GM18508 (cell line): ENCODE measurements at regions not wholly inside any gene's neighbourhood (a gene's known extent, or its start where the extent isn't known, plus 50 kb on each side); places are given as distances from the start of the nearest gene placed in this dataset.

ENCODE experiments used
- ATAC-seq: cut with Tn5 transposase; IDR thresholded peaks from one replicate; pipeline ENCODE4 v1.9.1; 2021; ENCODE audit warnings: moderate number of reproducible peaks; ENCODE audit not compliant: insufficient read depth, unreplicated experiment

DNA sequence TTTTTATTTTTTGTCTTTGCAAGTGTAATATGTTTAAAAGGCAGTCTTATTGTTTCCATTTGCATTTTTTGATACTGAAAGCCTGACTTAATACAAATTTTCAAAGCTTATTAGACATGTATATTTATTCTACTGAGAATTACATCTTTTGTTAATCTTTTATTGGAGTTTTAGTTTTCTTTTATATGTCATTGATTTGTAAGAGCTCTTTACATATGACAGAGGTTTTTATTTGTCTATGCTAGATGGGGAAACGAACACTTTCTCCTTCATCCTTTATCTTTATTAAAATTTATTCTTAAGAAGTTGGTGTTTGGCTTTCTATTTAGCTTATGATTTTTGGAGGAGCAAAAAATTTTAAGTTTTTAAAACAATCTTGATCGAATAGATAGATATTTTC, 234.4 kb upstream of the SRRM4 start:
- no peak for ATAC-seq

DNA sequence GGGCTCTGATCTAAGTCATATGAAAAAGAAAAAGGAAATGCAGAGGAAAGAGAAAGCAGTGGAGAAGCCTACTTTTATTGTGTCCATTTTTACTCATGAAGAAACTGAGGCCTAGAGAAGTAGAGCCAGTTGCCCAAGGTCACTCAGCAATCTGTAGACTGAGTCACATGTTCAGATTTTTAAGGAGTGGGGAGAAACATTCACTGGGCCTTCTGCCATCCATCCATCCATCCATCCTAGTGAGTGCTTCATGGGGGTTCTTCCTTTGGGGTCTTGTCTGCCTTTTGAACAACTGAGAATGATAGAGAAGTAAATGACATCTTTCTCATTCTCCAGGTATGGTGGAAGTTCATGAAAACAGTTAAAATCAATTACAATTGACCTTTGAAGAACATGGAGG, 233.6 kb upstream of the SRRM4 start:
- ATAC-seq: no peak

DNA sequence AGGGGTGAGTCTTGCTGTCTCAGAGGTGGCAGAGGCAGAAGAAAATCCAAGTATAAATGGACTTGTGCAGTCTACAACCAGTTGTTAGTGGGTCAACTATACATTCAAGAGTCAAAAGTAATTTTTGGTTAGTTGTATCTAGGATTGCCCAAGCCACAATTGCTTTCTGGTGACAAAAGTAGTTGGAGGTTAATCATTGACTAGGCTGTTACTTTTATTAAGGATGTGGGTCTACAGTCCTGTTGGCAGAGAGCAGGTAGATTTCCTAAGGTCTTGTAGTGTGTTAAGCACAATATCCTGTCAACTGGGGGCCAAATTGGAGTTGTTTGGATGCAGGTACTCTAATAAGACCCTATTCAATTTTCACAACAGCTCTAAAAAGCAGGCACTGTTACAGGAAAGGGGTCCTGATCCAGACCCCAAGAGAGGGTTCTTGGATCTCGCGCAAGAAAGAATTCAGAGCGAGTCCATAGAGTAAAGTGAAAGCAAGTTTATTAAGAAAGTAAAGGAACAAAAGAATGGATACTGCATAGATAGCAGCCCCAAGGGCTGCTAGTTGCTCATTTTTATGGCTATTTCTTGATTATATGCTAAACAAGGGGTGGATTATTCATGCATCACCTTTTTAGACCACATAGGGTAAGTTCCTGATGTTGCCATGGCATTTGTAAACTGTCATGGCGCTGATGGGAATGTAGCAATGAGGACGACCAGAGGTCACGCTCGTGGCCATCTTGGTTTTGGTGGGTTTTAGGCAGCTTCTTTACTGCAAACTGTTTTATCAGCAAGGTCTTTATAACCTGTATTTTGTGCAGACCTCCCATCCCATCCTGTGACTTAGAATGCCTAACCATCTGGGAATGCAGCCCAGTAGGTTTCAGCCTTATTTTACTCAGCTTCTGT, 232.6 kb upstream of the SRRM4 start:
- ATAC-seq: no peak

DNA sequence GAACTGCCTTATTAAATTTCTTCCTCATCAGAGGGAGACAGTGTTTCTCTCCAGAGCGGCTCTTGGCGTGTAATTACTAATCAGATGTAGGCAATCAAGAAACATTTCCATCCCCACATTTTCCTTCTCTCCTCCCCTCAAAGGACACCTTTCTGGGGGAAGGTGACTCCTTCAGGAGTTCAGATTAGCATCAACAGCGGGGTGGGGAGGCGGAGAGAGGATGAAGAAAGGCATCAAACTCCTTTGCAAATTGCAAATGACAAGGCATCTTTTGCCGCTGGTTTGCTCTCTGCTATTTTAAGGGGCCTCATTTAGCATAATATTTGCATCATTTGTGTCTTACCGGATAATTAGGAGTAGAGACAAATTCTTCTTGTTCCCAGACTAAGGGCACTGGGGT, 231.7 kb upstream of the SRRM4 start:
- no peak for ATAC-seq

DNA sequence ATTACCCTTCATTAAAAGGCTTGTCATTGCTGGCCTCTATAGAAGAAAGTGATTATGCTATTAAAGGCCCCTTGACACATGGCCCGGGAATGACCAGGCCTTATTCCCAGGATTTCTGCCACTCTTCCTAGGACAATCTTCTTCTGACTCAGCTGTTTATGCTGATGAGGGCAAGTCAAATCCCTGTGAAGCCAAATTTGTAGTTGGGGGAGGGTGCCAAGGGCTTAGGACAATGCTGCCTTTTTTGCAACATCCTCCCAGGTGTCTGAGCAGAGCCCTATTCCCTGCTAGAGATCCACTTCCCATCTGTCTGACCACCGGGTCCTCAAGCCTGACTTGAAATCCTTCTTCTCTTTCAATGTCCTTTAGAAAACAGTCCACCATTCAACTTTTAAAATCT, 230.7 kb upstream of the SRRM4 start:
- no peak for ATAC-seq

DNA sequence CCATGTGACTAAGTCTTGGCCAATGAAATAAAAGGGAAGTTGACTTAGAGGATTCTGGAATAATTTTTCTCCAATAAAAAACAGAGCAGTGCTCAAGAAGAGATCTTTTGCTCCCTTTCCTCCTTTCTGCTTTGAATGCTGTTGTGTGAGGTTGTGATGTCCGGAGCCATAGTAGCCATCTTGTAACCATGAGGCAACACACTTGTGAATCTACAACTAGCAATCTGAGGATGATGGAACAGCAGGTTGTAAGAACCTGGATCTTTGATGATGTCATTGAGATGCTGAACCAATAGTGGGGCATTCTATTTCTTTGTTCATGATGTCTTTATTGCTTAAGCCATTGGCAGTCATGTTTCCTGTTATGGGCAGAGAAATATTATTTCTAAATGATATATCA, 230.0 kb upstream of the SRRM4 start:
- ATAC-seq: no peak

DNA sequence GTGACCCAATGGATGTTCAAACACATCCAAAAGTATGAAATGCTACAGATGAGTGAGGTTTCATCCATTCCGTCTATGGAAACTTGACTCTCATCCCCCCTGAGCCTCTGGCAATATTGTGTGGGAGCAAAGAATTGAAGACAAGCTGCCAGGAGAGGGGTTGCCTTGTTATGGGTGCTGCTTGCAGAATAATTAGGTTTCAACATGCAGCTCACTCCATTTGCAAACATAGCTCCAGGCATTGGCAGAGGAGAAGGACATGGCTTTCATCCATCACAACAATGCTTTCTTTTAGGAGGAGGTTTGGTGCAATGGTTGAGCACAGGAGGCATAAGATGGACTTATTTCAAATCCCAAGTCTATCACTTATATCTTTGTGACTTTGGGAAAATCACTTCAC, 220.7 kb upstream of the SRRM4 start:
- ATAC-seq: no peak

DNA sequence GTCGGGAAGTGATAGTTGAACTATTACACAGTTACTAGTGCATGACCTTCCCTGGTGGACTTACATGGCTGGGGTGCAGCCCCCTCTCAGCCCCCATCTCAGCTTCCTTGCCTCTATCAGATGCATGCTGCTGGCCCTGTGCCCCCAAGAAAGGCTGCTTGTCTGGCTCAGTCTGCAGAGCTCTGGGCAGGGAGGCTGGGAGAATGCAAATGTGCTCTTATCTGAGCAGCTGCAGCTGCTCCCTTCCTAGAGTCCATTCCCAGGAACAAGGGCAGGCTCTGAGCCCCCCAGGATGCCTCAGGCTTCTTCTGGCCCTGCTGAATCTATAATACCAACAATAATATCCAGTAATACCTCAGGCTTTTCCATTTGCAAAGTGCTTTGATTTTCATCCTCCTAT, 218.1 kb upstream of the SRRM4 start:
- no peak for ATAC-seq

DNA sequence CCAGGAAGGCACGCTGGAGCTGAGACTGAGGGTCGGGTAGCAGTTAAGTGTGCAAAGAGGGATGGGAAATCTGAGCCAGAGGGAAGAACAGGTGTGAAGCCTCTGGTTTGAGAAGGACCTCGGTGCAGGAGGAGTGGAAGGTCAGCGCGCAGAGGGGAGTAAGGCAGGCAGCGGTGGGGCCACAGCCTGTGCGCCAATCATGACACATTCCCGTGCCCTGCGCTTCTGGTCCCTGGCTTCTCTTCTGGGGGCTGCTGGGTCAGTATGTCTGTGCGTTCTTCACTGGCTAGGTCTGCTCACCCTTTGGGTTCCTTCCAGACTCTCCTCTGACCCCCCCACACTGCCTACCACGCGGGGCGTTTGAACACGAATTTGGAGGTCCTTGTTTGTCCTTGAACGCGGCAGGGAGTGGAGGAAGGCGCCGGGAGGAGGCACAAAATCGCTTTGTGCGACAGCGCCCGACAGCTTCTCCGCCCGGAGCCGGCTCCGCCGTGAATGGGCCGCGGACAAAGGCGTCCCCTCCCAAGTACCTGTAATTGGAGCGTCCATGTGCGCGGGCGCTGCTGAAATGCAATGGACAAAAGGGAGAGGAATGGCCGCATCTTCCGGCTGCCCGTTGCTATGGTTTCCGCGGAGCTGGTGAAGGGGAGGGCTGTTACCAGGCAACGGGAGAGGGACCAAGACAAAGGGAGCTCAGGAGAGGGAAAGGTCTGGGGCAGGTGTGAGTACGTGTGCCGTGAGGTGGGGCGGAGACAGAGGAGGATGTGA, 207.2 kb upstream of the SRRM4 start:
- ATAC-seq: no peak

DNA sequence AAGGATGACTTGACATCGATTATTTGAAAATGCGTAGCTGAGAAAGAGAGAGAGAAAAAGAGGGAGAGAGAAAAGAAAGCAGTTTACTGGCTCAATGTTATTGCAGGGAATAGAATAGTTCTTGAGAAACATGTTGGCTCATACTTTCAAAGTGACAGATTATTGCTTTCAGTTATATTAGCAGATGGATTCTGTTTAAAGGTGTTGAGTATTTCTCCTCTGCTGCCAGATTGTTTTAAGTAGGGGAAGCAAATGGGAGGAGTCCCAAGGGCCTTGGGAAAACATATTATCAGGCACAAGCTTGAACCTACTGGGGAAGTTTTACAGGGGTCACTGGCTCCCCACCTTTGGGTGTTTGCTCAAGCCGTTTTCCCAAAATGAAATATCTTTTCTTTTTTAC, 203.8 kb upstream of the SRRM4 start:
- no peak for ATAC-seq

DNA sequence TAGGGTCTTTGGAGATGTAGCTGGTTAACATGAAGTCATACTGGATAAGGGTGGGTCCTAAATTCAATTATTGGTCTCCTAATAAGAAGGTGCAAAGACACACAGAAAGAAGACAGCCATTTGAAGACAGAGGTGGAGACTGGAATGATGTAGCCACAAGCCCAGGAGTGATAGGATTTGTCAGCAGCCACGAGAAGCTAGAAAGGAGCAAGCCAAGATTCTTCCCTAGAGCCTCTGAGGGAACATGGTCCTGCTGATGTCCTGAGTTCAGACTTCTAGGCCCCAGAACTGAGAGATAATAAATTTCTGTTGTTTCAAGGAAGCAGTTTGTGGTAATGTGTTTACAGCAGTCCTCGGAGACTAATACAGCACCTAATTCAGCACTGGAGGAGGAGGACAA, 203.3 kb upstream of the SRRM4 start:
- ATAC-seq: no peak

DNA sequence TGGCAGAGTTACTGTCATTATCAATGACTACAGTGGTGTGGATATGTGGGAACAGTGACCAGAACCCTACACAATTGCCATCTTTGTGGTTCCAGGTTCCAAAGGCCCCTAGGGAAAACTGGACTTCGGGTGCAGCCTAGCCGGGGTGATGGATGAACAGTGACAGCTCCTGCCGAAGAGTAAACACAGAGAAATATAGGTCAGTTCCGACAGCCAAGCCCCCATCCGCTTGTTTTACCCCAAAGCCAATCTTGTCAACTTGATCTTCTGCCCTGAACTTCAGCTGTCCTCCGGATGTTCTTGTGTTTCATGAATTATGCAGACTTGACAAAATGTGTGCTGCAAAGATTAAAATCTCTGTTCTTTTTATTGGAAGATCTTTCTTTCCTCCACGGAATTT, 200.4 kb upstream of the SRRM4 start:
- no peak for ATAC-seq

DNA sequence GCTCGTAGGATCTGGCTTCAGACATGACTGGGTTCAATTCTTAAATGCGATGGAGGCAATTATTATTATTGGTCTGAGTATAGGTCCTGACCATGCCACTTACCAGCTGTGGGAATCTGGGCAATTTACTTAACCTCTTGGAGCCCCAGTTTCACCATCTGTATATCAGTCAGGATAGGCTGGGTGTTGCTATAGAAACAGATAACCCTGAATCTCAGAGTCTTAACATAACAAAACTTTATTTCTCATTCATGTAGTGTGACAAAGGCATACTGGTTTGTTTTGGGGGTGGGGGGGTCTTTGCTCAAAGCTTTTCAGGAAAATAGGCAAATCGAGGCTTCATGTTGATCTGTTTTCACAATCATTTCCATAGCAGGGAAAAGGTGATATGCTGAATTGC, 199.6 kb upstream of the SRRM4 start:
- ATAC-seq: no peak

DNA sequence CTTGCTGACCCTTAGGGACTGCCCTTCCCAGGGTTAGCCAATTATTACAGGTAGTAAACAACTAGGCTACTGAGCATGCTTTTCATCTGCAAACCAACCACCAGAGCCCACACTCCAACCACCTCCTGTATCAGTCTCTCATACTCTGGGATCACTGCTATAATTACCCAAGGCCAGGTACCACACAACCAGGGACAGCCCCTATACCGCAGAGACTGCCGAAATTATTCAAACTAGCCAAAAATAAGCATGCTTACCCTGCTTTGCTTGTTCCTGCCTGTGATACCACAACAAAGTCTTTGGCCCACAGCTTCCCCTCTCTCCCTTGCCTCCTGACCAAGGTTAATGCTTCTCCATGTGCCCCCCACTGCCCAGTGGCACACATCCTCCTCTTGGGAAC, 197.6 kb upstream of the SRRM4 start:
- no peak for ATAC-seq

DNA sequence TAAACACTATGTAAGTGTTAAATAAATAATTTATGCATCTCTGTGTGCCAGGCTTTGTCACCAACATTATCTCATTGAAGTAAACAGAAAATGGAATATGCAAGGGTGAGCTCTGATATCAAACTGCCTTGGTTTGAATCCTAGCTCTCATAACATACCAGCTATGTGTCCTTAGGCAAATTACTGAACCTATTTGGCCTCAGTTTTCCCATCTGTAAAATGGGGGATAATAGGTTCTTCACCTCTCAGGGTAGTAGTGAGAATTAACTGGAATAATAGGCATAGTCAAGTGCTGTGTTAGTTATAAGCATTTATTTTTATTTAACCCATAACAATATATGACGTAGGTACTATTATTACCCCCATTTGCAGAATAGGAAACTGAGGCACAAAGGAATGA, 190.8 kb upstream of the SRRM4 start:
- ATAC-seq: no peak

DNA sequence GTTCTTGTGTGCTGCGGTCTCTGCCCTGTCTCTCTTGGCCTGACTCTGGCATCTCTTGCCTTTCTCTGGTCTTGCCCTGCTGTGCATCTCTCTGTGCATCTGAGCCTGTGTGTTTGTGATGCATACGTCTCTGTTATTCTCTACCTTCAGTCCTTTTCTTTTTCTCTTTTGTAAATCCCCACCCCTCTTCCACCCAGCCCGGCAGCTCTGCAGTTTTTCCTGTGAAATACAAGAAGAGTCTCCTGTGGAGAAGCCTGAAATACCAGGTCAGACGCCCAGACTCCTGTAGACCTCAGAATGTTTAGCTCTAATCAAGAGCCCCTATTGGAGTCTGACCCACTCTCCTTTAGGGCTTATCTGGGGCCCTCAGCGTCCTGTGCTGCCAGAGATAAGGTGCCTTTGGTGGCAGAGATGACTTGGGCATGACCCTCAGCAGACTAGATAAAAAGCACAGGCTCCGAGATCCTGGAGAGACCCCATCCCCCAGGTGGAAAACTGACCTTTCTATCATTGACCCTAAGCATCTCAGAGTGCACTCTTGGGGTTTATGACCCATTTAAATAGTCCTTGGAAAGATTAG, 167.5 kb upstream of the SRRM4 start:
- no peak for ATAC-seq

DNA sequence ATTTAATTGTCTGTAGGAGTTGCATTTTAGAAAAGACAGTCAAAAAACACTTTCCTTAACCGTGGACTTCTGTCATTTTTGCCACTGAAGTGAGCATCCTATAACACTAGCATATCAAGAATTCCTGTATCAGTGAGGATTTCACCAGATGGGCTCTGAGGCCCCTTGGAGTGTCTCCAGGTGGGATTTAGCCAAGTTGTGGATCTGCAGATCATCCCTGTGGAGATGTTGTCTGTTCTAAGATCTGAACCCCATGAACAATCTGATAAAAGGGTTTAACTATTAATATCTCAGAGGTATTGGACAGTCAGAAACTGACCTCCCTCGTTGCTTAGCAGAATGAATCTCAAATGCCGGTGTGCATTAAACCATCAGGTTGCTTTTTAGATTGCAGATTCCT, 165.0 kb upstream of the SRRM4 start:
- ATAC-seq: no peak

DNA sequence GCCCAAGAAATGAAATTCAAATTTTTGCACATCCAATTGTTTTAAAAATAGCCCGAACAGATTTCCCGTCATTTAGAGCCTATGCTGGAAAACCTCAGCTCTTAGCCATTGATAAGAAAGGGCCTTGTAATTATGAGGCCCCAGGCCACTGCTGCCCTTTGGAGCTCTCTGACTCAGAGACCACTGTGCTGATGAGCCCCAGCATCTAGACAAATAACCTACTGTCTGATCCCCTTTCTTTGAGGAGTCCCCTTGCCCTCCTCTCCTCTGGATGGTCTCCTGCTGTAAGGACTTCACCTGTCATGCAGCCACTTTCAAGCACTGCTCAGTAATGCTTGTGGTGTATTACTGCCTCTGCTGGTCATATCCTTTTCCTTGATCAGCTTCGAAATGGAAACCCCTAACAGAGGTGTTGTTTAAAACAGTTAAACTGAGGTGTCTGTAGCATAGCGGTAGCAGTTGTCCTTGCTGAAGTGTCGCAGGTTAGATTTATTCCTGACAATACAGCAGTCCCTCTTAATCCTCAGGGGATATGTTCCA, 159.9 kb upstream of the SRRM4 start:
- ATAC-seq: no peak

DNA sequence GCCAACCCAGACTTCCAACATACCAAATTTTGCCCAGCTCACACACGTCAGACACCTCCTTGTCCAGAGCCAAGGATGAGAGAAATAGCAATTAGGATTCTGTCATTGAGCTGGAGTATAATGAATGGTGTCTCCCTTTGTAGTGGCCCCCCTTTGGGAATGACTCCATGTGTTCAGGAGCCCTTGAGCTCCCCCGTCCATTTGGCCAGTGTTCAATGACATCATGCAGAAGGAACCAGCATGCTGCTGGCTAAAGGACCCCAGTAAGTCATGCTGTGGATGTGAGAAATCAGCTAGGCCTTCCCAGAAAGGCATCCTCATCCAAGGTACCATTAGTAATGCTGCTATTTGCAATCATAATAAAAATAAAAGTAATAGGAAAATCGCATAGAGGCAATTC, 158.8 kb upstream of the SRRM4 start:
- no peak for ATAC-seq

DNA sequence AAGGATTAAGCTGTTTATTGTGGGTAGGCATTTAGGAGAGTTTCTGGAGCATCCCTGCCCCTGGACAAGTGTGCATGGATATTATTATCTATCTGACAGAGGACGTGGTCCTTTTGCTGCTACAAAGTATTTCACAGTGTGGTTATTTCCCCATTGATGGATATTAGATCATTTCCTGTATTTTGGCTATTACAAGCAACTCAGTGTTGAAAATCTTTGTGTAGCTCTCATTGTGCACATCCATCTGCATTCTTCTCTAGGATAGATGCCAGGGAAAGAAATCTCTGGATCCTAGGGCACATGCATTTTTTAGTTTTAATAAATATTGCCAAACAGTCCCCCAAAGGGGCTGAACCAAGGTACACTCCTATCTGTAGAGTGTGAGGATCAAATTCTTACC, 154.3 kb upstream of the SRRM4 start:
- ATAC-seq: no peak

DNA sequence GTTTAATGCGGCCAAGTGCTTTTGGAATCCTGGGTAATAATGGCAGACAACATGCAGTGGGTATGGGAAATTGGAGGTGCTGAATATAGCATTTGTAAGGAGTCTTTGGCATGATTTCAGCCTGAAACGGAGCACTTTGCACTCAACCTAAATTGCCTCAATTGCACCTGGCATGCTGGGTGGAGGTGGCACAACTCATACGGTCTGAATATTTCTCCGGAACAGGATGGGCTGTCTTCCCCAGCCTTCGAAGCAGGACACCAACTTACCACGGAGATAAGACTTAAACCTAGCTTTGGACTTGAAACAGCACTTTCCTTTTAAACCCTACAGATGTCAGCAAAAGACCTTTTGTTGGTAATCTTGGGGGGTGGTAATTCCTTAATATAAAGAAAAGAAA, 153.7 kb upstream of the SRRM4 start:
- no peak for ATAC-seq
